Fibroblast of lung (primary cell): ENCODE measurements at regions not wholly inside any gene's neighbourhood (a gene's known extent, or its start where the extent isn't known, plus 50 kb on each side); places are given as distances from the start of the nearest gene placed in this dataset.

Experiments used
- DNase-seq, 2 donors: peaks; one replicate each; pipeline versions ENCODE4 v3.0.0 to v3.0.0-alpha.2; 2010; ENCODE audit warnings: low read depth in 2 of 2
- H2AFZ ChIP-seq: 2 replicates; pipeline ENCODE4 v1.5.1; 2012; ENCODE audit warnings: low read length, control low read depth, inconsistent platforms
- H3K27ac ChIP-seq: 2 replicates; pipeline ENCODE4 v1.5.1; 2011; ENCODE audit warnings: low read length, control low read depth; ENCODE audit not compliant: insufficient read depth
- H3K27me3 ChIP-seq: 2 replicates; pipeline ENCODE4 v1.5.1; 2011; ENCODE audit warnings: mild to moderate bottlenecking, low read length; ENCODE audit not compliant: control insufficient read depth, insufficient read depth
- H3K36me3 ChIP-seq: 2 replicates; pipeline ENCODE4 v1.5.1; 2011; ENCODE audit warnings: low read length; ENCODE audit not compliant: control insufficient read depth, insufficient read depth
- H3K4me1 ChIP-seq: 2 replicates; pipeline ENCODE4 v1.5.1; 2011; ENCODE audit warnings: low read length; ENCODE audit not compliant: control insufficient read depth, insufficient read depth; ENCODE audit errors: extremely low read depth
- H3K4me2 ChIP-seq: 2 replicates; pipeline ENCODE4 v1.5.1; 2011; ENCODE audit warnings: low read length, control low read depth; ENCODE audit not compliant: insufficient read depth; ENCODE audit errors: extremely low read depth
- H3K4me3 ChIP-seq, 4 experiments: fragments of 200-600 bp in 1 of 4; sonication (generic) in 1 of 4; replicated peaks in 1 of 4; 2 replicates each; pipeline ENCODE4 v1.5.1; 2011 to 2016; ENCODE audit warnings: low read length in 4 of 4, low read depth in 3 of 4, mild to moderate bottlenecking in 3 of 4, control low read depth in 2 of 4, inconsistent platforms in 1 of 4, mixed read lengths in 1 of 4; ENCODE audit not compliant: insufficient read depth in 1 of 4; ENCODE audit errors: control extremely low read depth in 1 of 4
- H3K79me2 ChIP-seq: 2 replicates; pipeline ENCODE4 v1.5.1; 2012; ENCODE audit warnings: mild to moderate bottlenecking, low read length, inconsistent platforms; ENCODE audit not compliant: control insufficient read depth, insufficient read depth
- H3K9ac ChIP-seq: 2 replicates; pipeline ENCODE4 v1.5.1; 2011; ENCODE audit warnings: mild to moderate bottlenecking, low read length, control low read depth; ENCODE audit not compliant: insufficient read depth
- H3K9me3 ChIP-seq: 2 replicates; pipeline ENCODE4 v1.5.1; 2012; ENCODE audit warnings: low read depth, low read length; ENCODE audit not compliant: control insufficient read depth, insufficient read depth
- H4K20me1 ChIP-seq: 2 replicates; pipeline ENCODE4 v1.5.1; 2011; ENCODE audit warnings: low read length; ENCODE audit not compliant: control insufficient read depth, insufficient read depth; ENCODE audit errors: extremely low read depth
- CTCF ChIP-seq, 2 donors: IDR thresholded peaks in 1 of 2; conservative IDR thresholded peaks in 1 of 2; 1 replicate in 1 of 2; 2 replicates in 1 of 2; pipeline ENCODE4 v1.5.1; 2011 to 2012; ENCODE audit warnings: low read length in 2 of 2, control low read depth in 1 of 2, inconsistent platforms in 1 of 2, low read depth in 1 of 2, mild to moderate bottlenecking in 1 of 2
- EZH2 ChIP-seq: IDR thresholded peaks from 2 replicates; pipeline ENCODE4 v1.5.1; 2012; ENCODE audit warnings: low read length, control low read depth, mild to moderate bottlenecking; ENCODE audit errors: missing control alignments

GRCh38 chr12:41963398-41963797, 181.3 kb downstream of the GXYLT1 start:
- H3K9ac ChIP-seq, result no peak overlapping the region
- H3K4me1 ChIP-seq, result no peaks in the 10 kb centered on the region
- H3K79me2 ChIP-seq, result no peaks in the 10 kb centered on the region
- H3K27me3 ChIP-seq, result no peaks in the 10 kb centered on the region
- no peak overlapping the region for H2AFZ ChIP-seq
- no peak overlapping the region for H3K27ac ChIP-seq
- no peaks in the 10 kb centered on the region for H3K36me3 ChIP-seq
- no peak for DNase-seq
- no peak overlapping the region for H3K4me3 ChIP-seq
- H3K9me3 ChIP-seq, result no peaks in the 10 kb centered on the region
- no peaks in the 10 kb centered on the region for H4K20me1 ChIP-seq
- TF ChIP-seq EZH2 (no peak), CTCF (conservative IDR thresholded peaks at IDR 0.05 in 1 of 2, IDR thresholded peaks at IDR 0.05 in 1 of 2; ENCODE audit: low read depth in 1 of 2, low read length in 2 of 2) (no peak)
- no peak overlapping the region for H3K4me2 ChIP-seq

GRCh38 chr12:41962171-41962572, 182.5 kb downstream of the GXYLT1 start:
- Histone ChIP-seq H3K27me3 (no peaks in the 10 kb centered on the region), H3K27ac (no peak overlapping the region), H3K79me2 (no peaks in the 10 kb centered on the region), H3K4me2 (no peak overlapping the region), H3K4me1 (no peaks in the 10 kb centered on the region), H4K20me1 (no peaks in the 10 kb centered on the region), H3K9ac (no peak overlapping the region), H3K36me3 (no peaks in the 10 kb centered on the region), H3K4me3 (no peak overlapping the region), H3K9me3 (no peaks in the 10 kb centered on the region), H2AFZ (no peak overlapping the region)
- no peak for TF ChIP-seq CTCF (conservative IDR thresholded peaks at IDR 0.05 in 1 of 2, IDR thresholded peaks at IDR 0.05 in 1 of 2; ENCODE audit: low read depth in 1 of 2, low read length in 2 of 2)
- TF ChIP-seq EZH2, result no peak
- no peak for DNase-seq

- Histone ChIP-seq H3K79me2 (no peaks in the 10 kb centered on the region), H3K4me3 (no peak overlapping the region), H3K4me2 (no peak overlapping the region), H2AFZ (no peak overlapping the region), H3K4me1 (no peaks in the 10 kb centered on the region), H3K36me3 (no peaks in the 10 kb centered on the region), H3K9ac (no peak overlapping the region), H3K27me3 (no peaks in the 10 kb centered on the region), H3K27ac (no peak overlapping the region), H4K20me1 (no peaks in the 10 kb centered on the region), H3K9me3 (no peaks in the 10 kb centered on the region)
- no peak for DNase-seq
- TF ChIP-seq EZH2 (no peak), CTCF (conservative IDR thresholded peaks at IDR 0.05 in 1 of 2, IDR thresholded peaks at IDR 0.05 in 1 of 2; ENCODE audit: low read depth in 1 of 2, low read length in 2 of 2) (no peak)
These were observed 185.4 kb downstream of the GXYLT1 start for GRCh38 chr12:41959271-41959670.
